ENCODE measurements at regions not wholly inside any gene's neighbourhood (a gene's known extent, or its start where the extent isn't known, plus 50 kb on each side); places are given as distances from the start of the nearest gene placed in this dataset.

DNA sequence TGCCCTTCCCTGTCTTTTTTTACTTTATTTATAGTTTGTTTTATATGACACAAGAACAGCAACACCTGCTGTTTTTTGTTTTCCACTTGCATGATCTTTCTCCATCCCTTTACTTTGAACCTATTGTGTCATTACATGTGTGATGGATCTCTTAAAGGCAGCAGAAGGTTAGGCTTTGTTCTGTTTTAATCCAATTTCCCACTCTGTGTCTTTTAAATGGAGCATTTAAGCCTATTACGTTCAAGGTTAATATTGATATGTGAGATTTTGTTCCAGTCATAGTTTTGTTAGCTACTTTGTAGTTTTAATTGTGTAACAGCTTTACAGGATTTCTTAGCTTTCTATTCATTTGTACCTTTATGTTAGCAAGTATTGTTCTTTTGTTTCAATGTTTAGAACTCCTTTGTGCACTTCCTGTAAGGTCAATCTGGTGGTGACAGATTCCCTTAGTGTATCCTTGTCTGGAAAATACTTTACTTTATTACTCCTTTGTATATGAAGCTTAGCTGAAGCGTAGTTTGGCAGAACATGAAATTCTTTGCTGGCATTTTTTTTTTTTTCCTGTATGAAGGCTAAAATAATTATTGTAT is 1443.0 kb upstream of the LRRTM1 start:
- no peak for ATAC-seq

DNA sequence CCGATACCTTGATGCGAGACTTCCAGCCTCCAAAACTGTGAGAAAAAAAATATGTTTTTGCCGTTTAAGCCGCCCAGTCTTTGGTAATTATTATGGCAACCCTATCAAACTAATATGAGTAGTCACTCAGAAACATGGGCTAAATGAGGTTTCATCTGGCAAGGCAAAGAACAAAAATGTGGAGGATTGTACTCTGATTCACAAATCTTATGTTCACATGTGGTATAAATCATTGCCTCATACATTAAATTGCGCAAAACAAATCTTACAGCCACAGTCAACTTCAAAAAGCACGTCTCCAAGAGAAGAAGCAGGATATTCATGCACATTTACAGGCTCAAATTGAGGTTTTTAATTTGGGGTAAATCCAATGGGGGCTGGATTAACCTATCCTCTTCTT is 1435.4 kb upstream of the LRRTM1 start:
- no peak for ATAC-seq

DNA sequence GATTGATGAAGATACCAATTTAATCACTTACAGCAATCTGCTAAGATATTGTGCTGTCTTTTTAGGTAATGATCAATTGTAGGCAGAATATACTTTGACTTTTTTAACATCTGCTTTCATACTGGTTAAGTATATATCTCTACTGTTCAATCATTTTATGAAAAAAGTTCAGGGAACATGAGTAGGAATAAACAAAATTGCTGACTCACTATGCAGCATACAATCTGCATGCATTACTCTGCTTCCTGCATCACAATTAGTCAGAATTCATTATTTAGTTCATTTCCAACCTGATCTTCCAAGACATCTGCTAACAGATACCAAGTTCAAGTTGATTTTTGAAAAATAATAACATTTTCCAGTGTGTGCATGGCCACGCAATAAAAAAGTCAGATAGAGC is 1430.4 kb upstream of the LRRTM1 start:
- ATAC-seq = no peak

DNA sequence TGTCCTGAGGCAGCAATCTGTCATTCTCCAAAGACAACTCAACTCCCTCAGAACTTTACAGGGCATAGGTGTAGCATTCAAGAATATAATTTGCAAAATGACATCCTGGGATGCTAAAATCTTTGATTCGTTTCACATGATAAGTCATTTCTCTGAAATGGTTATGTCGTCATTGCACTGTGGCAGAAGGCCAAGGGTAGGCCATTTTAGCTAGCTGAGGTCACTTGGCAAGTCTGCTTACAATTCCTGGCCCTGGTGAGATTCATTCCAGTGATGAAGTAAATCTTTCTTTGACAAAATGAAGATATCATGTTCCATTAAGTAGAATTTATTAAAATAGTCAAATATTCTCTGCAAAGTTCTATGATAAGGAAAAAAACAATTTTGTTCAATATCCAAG is 1410.3 kb upstream of the LRRTM1 start:
- ATAC-seq = no peak

DNA sequence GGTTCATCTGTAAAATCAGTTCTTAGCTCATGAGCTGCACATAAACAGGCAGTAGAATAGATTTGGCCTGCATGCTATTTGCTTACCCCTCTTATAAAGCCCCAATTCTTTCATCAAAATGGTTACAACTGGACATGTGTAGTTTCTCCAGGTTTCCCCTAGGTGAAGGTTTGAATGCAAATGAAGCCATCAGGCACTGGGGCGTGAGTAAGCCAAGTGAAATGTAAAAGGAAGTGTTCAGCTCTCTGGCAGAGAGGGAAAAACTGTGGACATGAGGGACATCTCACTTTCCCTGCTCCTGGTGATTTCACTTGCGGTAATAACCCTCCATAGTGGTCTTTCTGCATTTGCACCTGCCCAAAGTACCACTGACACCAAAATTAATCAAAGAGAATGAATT is 1402.3 kb upstream of the LRRTM1 start:
- ATAC-seq = no peak

DNA sequence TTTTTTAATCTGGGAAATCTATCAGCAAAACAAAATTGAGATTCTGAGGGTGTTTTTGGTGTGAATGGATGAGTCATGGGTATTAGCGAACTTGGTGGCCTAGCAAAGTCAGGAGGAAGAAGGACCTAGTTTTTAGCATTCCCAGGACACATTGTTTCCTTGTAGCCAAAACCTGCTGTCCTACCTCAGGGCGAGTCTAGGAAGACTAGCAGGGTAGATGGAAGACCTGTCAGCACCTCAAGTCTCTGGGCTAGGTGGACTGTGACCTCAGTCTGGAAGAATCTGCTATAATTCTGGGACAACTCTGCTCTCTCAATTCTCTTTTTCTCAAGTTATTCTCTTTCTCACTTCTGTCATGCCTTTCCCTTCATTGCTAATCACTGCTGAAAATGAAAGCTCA is 1399.3 kb upstream of the LRRTM1 start:
- no peak for ATAC-seq

DNA sequence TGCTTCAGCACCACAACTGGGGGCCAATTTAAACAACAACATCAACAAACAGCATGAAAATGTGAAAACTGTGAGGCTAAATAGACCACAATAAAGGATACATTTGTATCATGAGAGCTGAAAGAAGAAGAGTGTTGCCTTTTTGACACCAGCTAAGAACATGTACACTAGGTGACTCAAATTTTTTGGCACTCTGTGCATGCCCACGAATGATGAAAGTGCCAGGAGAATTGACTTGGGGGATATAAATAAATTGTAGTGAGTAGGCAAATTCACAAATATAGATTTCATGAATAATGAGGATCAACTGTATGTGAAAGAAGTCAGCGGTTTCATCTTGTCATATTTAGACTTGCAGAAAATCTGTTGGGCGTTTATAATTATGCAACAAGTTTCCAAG is 1388.0 kb upstream of the LRRTM1 start:
- no peak for ATAC-seq

DNA sequence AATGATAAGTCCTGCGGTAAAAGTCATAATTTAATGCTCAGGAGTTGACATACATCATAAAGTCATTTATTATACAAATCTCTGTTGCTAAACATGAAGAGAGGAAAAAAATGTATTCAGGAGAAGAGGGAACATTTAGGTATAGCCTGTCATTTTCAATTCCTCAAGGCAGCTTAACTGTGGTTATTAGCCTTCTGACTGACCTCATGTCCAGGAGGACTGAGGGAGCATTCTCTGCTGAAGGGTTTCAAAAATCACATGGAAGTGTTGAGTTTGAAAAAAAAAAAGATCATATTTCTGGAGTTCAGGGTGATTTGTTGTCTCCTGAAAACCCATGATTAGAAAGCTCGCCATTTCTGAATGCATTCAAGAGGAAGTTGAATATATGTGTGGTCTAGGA is 1371.1 kb upstream of the LRRTM1 start:
- no peak for ATAC-seq

DNA sequence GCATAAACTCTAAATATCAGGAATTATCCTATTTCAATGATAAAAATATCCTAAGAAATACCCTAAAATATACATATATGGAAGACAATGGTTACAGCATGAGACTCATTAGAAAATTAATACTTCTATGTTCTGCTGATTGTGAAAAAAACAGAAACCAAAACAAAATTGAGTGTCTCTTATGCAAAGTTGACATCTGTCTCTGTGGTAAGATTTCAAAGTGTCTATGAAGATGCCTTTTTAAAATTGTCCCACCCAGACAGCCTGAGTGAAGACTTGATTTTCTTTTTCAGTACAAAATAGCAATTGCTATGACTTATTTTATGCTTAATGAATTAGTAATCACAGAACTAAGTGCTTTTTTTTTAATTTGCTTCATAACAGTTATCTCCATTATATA is 1368.4 kb upstream of the LRRTM1 start:
- ATAC-seq = no peak

DNA sequence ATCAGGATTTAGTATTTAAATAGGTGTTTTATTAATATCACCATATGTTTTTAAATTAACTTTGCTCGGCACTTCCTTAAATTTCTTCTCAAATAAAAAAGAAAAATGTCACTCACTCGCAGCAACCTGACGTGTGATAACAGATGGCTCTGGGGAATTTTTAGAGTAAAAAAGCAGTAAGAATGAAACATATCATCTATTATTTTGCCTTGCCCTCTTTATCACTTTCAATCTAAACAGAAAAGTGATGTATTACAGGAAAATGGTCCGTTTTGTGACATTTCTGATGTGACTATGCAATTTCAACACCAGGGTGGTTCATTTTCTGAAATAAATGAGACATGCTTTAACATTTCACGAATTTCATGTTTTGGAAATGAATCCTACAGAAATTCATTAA is 1368.0 kb upstream of the LRRTM1 start:
- ATAC-seq = no peak

DNA sequence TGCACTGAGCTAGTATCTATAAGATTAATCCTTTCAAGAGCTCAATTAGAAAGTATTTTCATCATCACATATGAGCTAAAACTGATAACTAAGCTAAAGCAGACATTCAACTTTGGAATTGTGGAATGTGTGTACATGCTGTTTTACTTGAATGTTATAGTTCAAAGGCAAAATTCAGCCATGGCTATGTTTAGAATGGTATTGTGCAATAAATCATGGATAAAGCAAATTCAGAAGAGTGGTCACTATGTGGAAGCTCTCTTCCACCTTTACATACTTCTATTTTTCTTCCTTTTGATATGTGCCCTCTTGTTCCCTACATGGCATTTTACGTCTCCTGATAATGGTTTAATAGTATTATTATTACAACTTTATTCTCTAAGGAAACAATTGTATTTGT is 1366.3 kb upstream of the LRRTM1 start:
- no peak for ATAC-seq

DNA sequence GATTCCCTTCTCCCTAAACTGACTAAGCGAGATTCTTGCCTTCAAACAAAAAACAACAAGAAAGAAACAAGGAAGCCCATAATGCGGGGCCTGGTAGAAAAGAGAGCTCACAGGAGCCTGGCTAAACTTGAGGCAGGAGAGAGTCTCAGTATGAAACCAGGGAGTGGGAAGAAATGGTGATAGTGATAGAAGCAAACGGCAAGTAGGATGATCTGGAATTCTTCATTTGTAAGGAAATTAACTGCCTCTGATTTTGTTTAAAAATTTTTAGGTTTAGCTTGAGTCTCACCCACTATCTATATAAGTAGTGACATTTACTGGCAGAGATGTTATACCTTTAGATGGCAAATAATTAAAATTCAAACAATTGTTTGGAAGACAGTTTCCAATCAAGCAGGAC is 1356.5 kb upstream of the LRRTM1 start:
- no peak for ATAC-seq

DNA sequence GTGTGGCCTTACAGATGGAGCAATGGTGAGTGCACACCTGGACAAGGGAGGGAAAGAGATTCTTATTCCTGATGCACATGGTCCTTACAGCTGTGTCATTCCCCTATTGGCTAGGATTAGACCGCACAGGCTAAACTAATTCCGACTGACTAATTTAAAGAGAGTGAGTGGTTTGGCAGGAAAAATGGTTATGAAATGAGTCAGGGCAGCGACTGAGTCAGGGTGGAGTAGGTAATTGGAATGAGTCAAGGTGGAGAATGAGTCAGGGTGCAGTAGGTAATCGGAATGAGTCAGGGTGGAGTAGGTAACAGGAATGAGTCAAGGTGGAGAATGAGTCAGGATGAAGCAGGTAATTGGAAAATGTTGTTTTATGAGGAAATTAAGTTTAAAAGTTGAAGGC is 1353.7 kb upstream of the LRRTM1 start:
- ATAC-seq = no peak

DNA sequence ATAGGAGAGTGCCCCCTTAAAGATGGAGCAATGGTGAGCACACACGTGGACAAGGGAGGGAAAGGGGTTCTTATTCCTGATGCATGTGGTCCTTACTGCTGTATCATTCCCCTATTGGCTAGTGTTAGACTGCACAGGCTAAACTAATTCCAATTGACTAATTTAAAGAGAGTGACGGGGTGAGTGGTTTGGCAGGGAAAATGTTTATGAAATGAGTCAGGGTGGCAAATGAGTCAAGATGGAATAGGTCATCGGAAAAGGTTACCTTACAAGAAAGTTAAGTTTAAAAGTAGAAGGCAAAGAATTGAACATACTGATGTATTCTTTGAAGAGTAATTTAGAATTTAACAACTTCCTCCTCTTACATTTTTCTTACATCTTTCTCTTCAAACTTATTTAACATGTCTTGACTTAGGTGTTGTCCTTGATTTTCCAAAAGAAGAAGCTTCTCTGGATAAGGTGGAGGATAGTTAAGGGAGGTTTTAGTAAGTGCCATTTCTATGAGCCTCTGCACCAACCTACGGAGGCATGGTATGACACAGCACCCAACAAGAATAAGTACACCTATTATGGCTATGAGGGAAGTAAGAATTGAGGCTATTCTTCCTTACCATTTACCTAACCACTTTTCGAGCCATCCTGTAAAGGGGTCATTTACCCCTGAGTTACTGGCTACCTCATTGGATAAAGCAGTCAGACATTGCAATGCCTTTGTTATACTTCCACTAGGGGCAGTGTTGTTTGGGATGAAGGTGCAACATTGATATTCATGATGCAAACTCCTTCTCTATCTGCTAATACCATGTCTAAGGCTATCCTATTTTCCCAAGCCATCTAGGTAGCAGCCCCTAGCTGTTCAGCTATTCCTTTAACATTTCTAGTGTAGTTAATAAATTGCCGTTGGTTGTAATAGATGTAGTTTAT is 1345.8 kb upstream of the LRRTM1 start:
- ATAC-seq = no peak

DNA sequence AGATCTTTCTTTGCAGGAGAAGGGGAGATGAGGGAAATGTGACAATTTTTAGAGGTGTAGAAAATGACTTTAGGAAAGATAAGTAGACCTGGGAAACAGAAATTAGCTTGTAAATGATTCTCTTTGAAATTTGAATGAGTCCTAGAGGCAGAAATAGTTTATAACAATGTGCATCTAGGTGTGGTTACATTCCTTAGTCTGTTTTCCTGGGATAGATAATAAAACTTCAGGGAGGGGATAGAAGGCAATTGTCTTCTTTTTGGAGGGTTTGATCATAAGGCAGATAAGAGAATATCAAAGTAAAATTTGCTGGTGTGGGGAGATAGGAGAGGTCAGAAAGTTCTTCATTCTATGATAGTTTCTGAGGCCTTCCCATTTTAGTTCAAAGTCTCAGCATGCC is 1344.3 kb upstream of the LRRTM1 start:
- ATAC-seq = no peak

DNA sequence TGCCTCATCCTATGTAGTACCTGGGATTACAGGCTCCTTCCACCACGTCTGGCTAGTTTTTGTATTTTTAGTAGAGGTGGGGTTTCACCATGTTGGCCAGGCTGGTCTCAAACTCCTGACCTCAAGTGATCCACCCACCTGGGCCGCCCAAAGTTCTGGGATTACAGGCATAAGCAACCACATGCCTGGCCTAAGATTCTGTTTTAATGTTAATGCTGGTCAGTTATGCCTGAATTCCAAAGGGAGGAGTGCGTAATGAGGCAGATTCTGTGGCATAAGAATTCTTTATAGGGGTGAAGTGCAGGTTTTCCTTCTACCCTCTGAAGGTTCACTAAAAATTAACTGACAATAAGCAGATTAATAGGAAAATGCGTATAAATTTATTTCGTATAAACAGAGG is 1343.8 kb upstream of the LRRTM1 start:
- no peak for ATAC-seq

DNA sequence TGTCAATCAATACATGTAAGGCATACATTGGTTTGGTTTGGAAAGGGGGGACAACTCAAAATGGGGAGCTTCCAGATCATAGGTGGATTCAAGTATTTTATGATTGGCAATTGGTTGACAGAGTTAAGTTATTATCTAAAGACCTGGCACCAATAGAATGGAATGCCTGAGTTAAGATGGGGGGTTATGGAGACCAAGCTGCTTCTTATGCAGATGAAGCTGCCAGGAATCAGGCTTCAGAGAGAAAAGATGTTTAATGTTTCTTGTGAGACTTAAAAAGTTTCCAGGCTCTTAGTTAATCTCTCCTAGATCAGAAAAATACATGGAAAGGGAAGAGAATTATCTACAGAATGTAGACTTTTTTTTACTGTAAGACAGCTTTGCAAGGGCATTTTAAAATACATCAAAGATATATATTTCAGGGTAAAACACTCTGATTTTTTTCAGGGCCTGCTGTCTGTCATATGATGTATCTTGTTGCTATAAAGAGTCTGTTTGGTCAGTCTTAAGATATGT is 1343.2 kb upstream of the LRRTM1 start:
- no peak for ATAC-seq

DNA sequence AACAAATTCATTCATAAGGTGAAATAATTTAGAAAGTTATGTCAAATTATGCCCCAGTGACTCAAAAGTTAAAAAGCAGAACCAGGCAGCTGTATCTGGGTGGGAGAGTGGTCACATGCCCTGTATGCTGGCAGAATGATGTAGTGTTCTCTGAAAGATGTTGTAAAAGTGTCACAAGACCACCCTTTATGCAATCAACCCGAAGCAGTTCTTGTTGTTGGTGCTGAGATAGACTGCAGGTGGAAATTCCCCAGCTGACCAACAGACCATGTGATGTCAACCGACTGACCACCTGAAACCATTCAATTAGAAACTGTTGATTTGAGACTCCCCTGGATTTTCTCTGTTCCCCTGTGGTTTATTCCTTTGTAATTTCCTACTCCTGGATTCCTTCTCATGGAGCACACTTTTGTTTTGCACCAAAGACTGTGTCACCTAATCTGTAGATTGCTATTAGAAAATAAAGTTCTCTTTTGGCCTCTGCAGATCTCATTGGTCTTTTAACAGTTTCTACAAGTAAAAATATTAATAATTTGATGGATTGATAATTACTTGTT is 1341.3 kb upstream of the LRRTM1 start:
- no peak for ATAC-seq

DNA sequence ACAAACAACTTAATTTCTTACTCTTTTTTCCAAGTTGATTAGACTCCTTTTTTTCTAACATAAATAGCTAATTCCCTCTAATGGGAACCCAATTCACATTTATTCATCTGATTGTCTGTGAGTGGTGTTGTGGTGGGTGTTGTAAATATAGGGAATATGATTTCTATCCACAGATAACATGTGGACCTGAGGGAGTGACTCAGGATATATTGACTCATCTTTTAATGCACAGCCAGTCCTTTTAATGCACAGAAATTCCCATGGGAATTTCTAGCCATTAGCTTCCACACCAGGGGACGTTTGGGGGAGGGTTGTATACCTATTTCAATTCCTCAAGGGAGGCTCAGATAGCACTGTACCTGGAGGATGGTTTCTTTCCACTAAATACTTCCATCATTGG is 1339.6 kb upstream of the LRRTM1 start:
- ATAC-seq = no peak

DNA sequence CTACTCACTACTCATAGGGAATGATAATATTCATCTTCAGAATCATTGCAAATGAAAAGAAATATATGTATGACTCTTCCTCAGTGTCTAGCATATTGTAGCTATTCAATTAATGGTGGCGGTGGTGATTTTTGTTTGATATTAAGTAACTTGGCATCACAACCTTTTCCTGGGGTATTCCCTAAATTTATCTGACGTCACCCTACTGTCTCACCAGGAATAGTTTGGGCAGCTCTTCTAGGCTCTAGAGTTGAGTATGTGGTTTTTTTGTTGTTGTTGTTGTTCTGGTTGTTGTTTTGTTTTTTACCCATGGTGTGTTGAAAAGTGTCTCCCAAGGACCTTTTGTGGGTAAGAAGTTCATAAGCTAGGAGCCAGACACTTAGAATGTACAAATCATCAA is 1320.3 kb upstream of the LRRTM1 start:
- no peak for ATAC-seq

DNA sequence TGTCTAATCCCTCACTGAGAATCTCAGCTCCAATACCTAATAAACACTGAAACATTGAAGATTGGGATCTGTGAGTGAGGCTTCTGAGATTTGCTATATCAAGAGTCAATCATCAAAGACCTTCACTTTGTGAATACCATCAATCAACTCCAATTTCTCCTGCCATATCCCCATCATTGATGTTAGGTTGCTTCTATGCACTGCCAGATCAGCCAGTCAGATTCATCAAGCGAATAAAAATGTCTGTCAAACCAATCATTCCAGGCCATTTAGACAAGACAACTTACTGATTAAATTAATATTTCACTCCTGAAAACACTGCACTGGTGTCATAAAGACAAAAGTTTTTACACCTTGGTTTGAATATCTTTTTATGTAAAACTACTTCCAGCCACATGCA is 1295.5 kb upstream of the LRRTM1 start:
- ATAC-seq = no peak

DNA sequence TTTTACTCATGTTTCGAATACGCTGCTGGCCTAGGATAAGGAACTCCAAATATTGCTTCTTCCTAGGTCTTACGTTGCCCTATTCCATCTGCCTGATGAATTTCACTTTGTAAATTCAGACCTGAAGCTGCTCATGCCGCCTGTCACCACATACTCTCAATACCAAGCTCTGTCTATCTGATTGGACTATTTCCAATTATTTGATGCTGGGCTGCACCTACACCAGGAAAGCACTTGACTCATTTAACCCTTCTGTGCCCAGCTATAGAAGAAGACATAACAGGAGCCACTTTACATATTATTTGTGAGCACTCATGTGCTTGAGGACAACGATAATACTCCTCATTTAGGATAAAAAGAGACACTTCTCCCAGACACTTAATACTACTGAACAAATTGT is 1293.9 kb upstream of the LRRTM1 start:
- ATAC-seq = no peak

DNA sequence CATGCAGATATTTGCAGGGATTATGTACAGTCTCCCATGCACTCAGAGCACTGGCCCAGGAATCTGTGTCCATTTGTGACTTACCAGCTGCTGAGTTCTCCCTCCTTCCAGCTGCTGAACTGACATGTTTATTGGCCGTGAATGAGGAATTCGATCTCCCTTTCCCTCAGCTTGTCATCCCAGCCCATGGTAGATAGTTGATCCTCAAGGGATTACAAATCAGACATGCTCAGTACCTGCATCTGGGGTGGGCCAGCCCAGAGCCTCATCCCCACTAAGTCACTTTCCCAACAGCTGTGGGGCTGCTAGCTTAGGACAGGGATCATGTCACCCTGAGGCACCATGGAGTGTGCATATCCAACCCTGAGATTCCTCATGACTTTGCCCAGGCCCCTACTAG is 1284.9 kb upstream of the LRRTM1 start:
- ATAC-seq = no peak

All from activated CD4-positive, CD25-positive, alpha-beta regulatory T cell treated with anti-CD3 and anti-CD28 coated beads, Interleukin-2, amount 50 U/mL, for 24 hours (primary cell).